ACHN (cell line): ENCODE measurements at regions not wholly inside any gene's neighbourhood (a gene's known extent, or its start where the extent isn't known, plus 50 kb on each side); places are given as distances from the start of the nearest gene placed in this dataset.
A peak's percentile ranks its signal among the peaks of the same experiment; 100 is the strongest.

Experiments
- DNase-seq: peaks from one replicate; pipeline ENCODE4 v3.0.0-alpha.2; 2015
- in situ Hi-C: cut with HindIII; loops from 2 replicates; pipeline ENCODE4 v1.10.0; 2017; ENCODE audit warnings: low sequenced_read_pairs, low pct_ligation_motif_present, low pct_unique_long_range_greater_than_20kb

GRCh38 chr6:40917603-40918002, 121.4 kb downstream of the UNC5CL start:
- no peak for DNase-seq
- in situ Hi-C loops, result no loop called here

- no peak for DNase-seq
- in situ Hi-C loops, result no loop called here
These were observed 122.2 kb downstream of the UNC5CL start for GRCh38 chr6:40916845-40917244.

GRCh38 chr6:40915165-40915564, 123.9 kb downstream of the UNC5CL start:
- in situ Hi-C loops, result no loop called here
- no peak for DNase-seq

- DNase-seq, result no peak
- in situ Hi-C loops, result no loop called here
These were observed 125.0 kb downstream of the UNC5CL start for GRCh38 chr6:40914005-40914404.

- in situ Hi-C loops, result no loop called here
- DNase-seq, result peak; percentile 23
These were observed 126.7 kb downstream of the UNC5CL start for GRCh38 chr6:40912158-40912946.

GRCh38 chr6:40910260-40910893, 128.6 kb downstream of the UNC5CL start:
- in situ Hi-C loops, result no loop called here
- no peak for DNase-seq

GRCh38 chr6:40909811-40910210, 129.2 kb downstream of the UNC5CL start:
- no peak for DNase-seq
- in situ Hi-C loops, result no loop called here

- in situ Hi-C loops, result no loop called here
- peak; percentile 86 for DNase-seq
These were observed 131.8 kb downstream of the UNC5CL start for GRCh38 chr6:40907198-40907701.

GRCh38 chr6:40906759-40907158, 132.3 kb downstream of the UNC5CL start:
- in situ Hi-C loops, result no loop called here
- peak; percentile 72 for DNase-seq

GRCh38 chr6:40904583-40905194, 134.3 kb downstream of the UNC5CL start:
- in situ Hi-C loops, result no loop called here
- no peak for DNase-seq

- no peak for DNase-seq
- in situ Hi-C loops, result no loop called here
These were observed 135.6 kb downstream of the UNC5CL start for GRCh38 chr6:40903456-40903855.

- in situ Hi-C loops, result no loop called here
- DNase-seq, result no peak
These were observed 137.5 kb downstream of the UNC5CL start for GRCh38 chr6:40901322-40902055.

GRCh38 chr6:40900791-40901190, 138.2 kb downstream of the UNC5CL start:
- in situ Hi-C loops, result no loop called here
- no peak for DNase-seq

- DNase-seq, result no peak
- in situ Hi-C loops, result no loop called here
These were observed 139.3 kb downstream of the UNC5CL start for GRCh38 chr6:40899684-40900155.

GRCh38 chr6:40898073-40898472, 140.9 kb downstream of the UNC5CL start:
- in situ Hi-C loops, result no loop called here
- DNase-seq, result no peak

GRCh38 chr6:40897390-40898003, 141.5 kb downstream of the UNC5CL start:
- in situ Hi-C loops, result no loop called here
- no peak for DNase-seq

GRCh38 chr6:40896696-40897095, 142.3 kb downstream of the UNC5CL start:
- no peak for DNase-seq
- in situ Hi-C loops, result no loop called here

GRCh38 chr6:40894962-40895799, 143.8 kb downstream of the UNC5CL start:
- peak; percentile 78 for DNase-seq
- in situ Hi-C loops, result no loop called here
